ENCODE measurements at regions not wholly inside any gene's neighbourhood (a gene's known extent, or its start where the extent isn't known, plus 50 kb on each side); places are given as distances from the start of the nearest gene placed in this dataset.

DNA sequence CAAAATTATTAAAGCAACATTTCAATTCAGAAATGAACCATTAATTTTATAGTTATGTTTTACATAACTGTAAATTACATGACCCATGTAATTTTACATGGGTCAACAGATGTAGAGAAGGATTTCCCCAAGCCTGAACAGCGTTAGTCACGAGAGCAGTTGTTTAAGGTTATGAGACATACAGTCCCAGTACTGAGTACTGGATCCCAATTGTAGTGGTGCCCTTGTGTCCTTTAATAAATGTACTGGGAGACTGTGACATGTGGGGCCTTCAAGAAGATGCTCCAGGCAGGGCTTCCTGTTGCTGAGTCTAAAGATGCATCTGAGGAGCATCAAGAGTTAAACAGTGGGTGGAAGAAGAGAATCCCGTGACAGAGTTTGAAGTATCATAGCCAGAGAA, 125.5 kb upstream of the ZNF462 start:
- ATAC-seq = no peak
- no peak for TF ChIP-seq CSDC2 (CRISPR knock-in tag; IDR thresholded peaks at IDR 0.05)
- TF ChIP-seq BACH2 (CRISPR knock-in tag; IDR thresholded peaks at IDR 0.05; ENCODE audit: borderline replicate concordance) = no peak
- TF ChIP-seq, protein P1, sequence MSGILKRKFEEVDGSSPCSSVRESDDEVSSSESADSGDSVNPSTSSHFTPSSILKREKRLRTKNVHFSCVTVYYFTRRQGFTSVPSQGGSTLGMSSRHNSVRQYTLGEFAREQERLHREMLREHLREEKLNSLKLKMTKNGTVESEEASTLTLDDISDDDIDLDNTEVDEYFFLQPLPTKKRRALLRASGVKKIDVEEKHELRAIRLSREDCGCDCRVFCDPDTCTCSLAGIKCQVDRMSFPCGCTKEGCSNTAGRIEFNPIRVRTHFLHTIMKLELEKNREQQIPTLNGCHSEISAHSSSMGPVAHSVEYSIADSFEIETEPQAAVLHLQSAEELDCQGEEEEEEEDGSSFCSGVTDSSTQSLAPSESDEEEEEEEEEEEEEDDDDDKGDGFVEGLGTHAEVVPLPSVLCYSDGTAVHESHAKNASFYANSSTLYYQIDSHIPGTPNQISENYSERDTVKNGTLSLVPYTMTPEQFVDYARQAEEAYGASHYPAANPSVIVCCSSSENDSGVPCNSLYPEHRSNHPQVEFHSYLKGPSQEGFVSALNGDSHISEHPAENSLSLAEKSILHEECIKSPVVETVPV (CRISPR knock-in tag; IDR thresholded peaks at IDR 0.05) = no peak
- no peak for TF ChIP-seq TCF4 (CRISPR knock-in tag; IDR thresholded peaks at IDR 0.05; ENCODE audit: borderline replicate concordance)
- no peak for TF ChIP-seq TSHZ2 (CRISPR knock-in tag; IDR thresholded peaks at IDR 0.05)
- no peak for TF ChIP-seq TOX (CRISPR knock-in tag; IDR thresholded peaks at IDR 0.05; ENCODE audit: borderline replicate concordance)

GRCh38 chr9:106738109-106738508, 124.9 kb upstream of the ZNF462 start:
- no peak for ATAC-seq
- TF ChIP-seq, protein P2, sequence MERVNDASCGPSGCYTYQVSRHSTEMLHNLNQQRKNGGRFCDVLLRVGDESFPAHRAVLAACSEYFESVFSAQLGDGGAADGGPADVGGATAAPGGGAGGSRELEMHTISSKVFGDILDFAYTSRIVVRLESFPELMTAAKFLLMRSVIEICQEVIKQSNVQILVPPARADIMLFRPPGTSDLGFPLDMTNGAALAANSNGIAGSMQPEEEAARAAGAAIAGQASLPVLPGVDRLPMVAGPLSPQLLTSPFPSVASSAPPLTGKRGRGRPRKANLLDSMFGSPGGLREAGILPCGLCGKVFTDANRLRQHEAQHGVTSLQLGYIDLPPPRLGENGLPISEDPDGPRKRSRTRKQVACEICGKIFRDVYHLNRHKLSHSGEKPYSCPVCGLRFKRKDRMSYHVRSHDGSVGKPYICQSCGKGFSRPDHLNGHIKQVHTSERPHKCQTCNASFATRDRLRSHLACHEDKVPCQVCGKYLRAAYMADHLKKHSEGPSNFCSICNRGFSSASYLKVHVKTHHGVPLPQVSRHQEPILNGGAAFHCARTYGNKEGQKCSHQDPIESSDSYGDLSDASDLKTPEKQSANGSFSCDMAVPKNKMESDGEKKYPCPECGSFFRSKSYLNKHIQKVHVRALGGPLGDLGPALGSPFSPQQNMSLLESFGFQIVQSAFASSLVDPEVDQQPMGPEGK (CRISPR knock-in tag; IDR thresholded peaks at IDR 0.05; ENCODE audit: borderline replicate concordance) = no peak
- no peak for TF ChIP-seq CSDC2 (CRISPR knock-in tag; IDR thresholded peaks at IDR 0.05)
- no peak for TF ChIP-seq ZNF565 (CRISPR knock-in tag; conservative IDR thresholded peaks at IDR 0.05; ENCODE audit: low read depth)

GRCh38 chr9:106745457-106745856, 117.5 kb upstream of the ZNF462 start:
- TF ChIP-seq ZNF8 (CRISPR knock-in tag; IDR thresholded peaks at IDR 0.05) = no peak
- TF ChIP-seq ISL1 (CRISPR knock-in tag; IDR thresholded peaks at IDR 0.05) = peak; percentile 32; the same call in 1 of the 2 replicates
- ATAC-seq = no peak

- no peak for ATAC-seq
- no peak for TF ChIP-seq CSDC2 (CRISPR knock-in tag; IDR thresholded peaks at IDR 0.05)
- TF ChIP-seq, protein P2 (CRISPR knock-in tag; IDR thresholded peaks at IDR 0.05; ENCODE audit: borderline replicate concordance) = no peak
- TF ChIP-seq OSR1 (CRISPR knock-in tag; IDR thresholded peaks at IDR 0.05) = no peak
- no peak for TF ChIP-seq ESRRG (CRISPR knock-in tag; IDR thresholded peaks at IDR 0.05)
- TF ChIP-seq TOX (CRISPR knock-in tag; IDR thresholded peaks at IDR 0.05; ENCODE audit: borderline replicate concordance) = no peak
- no peak for TF ChIP-seq TCF4 (CRISPR knock-in tag; IDR thresholded peaks at IDR 0.05; ENCODE audit: borderline replicate concordance)
- no peak for TF ChIP-seq CREB5 (CRISPR knock-in tag; IDR thresholded peaks at IDR 0.05; ENCODE audit: low read depth)
- no peak for TF ChIP-seq ARNTL (CRISPR knock-in tag; IDR thresholded peaks at IDR 0.05; ENCODE audit: borderline replicate concordance, low read depth)
- no peak for TF ChIP-seq ZFP30 (CRISPR knock-in tag; IDR thresholded peaks at IDR 0.05)
- TF ChIP-seq, protein P1 (CRISPR knock-in tag; IDR thresholded peaks at IDR 0.05) = no peak
- no peak for TF ChIP-seq ZNF70 (CRISPR knock-in tag; IDR thresholded peaks at IDR 0.05)
- no peak for TF ChIP-seq POU6F1 (CRISPR knock-in tag; IDR thresholded peaks at IDR 0.05; ENCODE audit: borderline replicate concordance, low read depth)
- TF ChIP-seq RARB (CRISPR knock-in tag; IDR thresholded peaks at IDR 0.05) = no peak
- TF ChIP-seq ZFP3 (CRISPR knock-in tag; IDR thresholded peaks at IDR 0.05) = no peak
Measured at GRCh38 chr9:106745876-106746275, 117.1 kb upstream of the ZNF462 start.
